AG04450 (cell line): ENCODE measurements at regions not wholly inside any gene's neighbourhood (a gene's known extent, or its start where the extent isn't known, plus 50 kb on each side); places are given as distances from the start of the nearest gene placed in this dataset. TPM values are rescaled to one million over a fixed set of nuclear protein-coding genes. Genes with fewer than 3 reads are reported as not detected.

Experiments used
- CTCF ChIA-PET: fragments of 300-600, 350-600 bp; formaldehyde crosslinking; extraction: SDS; loops from one replicate; lab custom pipeline; 2022; ENCODE audit warnings: antibody characterized with exemption, inconsistent platforms; lab: Charles Lee
- POLR2A ChIA-PET: fragments of 350-600 bp; formaldehyde crosslinking; extraction: SDS; loops from one replicate; lab custom pipeline; 2021; ENCODE audit warnings: antibody characterized with exemption, inconsistent platforms; lab: Yijun Ruan, JAX
- DNase-seq: peaks from one replicate; pipeline ENCODE4 v3.0.0-alpha.2; 2011; ENCODE audit warnings: low read depth, low spot score
- H3K27ac ChIP-seq: one replicate; pipeline ENCODE4 v1.5.1; 2012; ENCODE audit warnings: low read depth, low read length, control low read depth
- H3K27me3 ChIP-seq: one replicate; pipeline ENCODE4 v1.6.0; 2012; ENCODE audit warnings: low read length; ENCODE audit not compliant: control insufficient read depth, insufficient read depth
- H3K4me3 ChIP-seq: 2 replicates; pipeline ENCODE4 v1.5.1; 2011; ENCODE audit warnings: mild to moderate bottlenecking, low read depth, low read length, control low read depth
- H3K9me3 ChIP-seq: 2 replicates; pipeline ENCODE4 v1.5.1; 2012; ENCODE audit warnings: low read length; ENCODE audit not compliant: control insufficient read depth, insufficient read depth
- CTCF ChIP-seq: IDR thresholded peaks from 2 replicates; pipeline ENCODE4 v1.5.1; 2011; ENCODE audit warnings: low read depth, low read length, control low read depth, inconsistent platforms
- small RNA-seq: library from RNA; depleted of rRNA; stranded (forward); fragments of <200 nt; gene quantifications from one replicate; pipeline ENCODE3, GENCODE V24; 2012; ENCODE audit warnings: low read depth; ENCODE audit not compliant: insufficient read length

GRCh38 chr21:38875694-38876492, 70.2 kb downstream of the ETS2 start:
- ChIA-PET POLR2A (no interaction called here), CTCF (no interaction called here)
- no peaks in the 10 kb centered on the region for H3K9me3 ChIP-seq
- H3K4me3 ChIP-seq, result no peak overlapping the region
- no peak for TF ChIP-seq CTCF
- H3K27me3 ChIP-seq, result no peaks in the 10 kb centered on the region
- no peak for DNase-seq
- no peak overlapping the region for H3K27ac ChIP-seq

Small RNAs in the stretch of these regions (small RNA-seq; reads per million reads assigned to genes)
- not detected for gene RF00091
